GM12892 (cell line): ENCODE measurements at regions not wholly inside any gene's neighbourhood (a gene's known extent, or its start where the extent isn't known, plus 50 kb on each side); places are given as distances from the start of the nearest gene placed in this dataset.

Experiments used
- POLR2A ChIP-seq: IDR thresholded peaks from 2 replicates; pipeline ENCODE4 v1.6.1; 2011; ENCODE audit warnings: low read depth, low read length, control low read depth
- POLR2AphosphoS5 ChIP-seq: IDR thresholded peaks from 2 replicates; pipeline ENCODE4 v1.6.1; 2011; ENCODE audit warnings: low read depth, low read length, control low read depth
- TAF1 ChIP-seq: IDR thresholded peaks from 2 replicates; pipeline ENCODE4 v1.6.1; 2011; ENCODE audit warnings: low read depth, mild to moderate bottlenecking, control low read depth, low read length, borderline replicate concordance

- TF ChIP-seq TAF1 (no peak), POLR2A (no peak), POLR2AphosphoS5 (no peak)
Observed at GRCh38 chr6:145214570-145214969, 520.8 kb downstream of the EPM2A start.
